Sigmoid colon (tissue), 6 donors: ENCODE measurements at regions not wholly inside any gene's neighbourhood (a gene's known extent, or its start where the extent isn't known, plus 50 kb on each side); places are given as distances from the start of the nearest gene placed in this dataset.

Experiments
- DNase-seq: peaks from one replicate; pipeline ENCODE4 v3.0.0-alpha.2; 2019
- H3K27ac ChIP-seq, 4 donors: fragments of 200-600 bp; sonication (generic); one replicate each; pipeline ENCODE4 v1.5.1; 2016 to 2019; ENCODE audit warnings: mild to moderate bottlenecking in 1 of 4
- H3K27me3 ChIP-seq, 3 donors: fragments of 200-600 bp; sonication (generic); one replicate each; pipeline ENCODE4 v1.5.1; 2019; ENCODE audit warnings: mild to moderate bottlenecking in 1 of 3
- H3K36me3 ChIP-seq, 4 donors: fragments of 200-600 bp; sonication (generic); one replicate each; pipeline ENCODE4 v1.5.1; 2016 to 2019
- H3K4me1 ChIP-seq, 4 donors: fragments of 200-600 bp; sonication (generic); one replicate each; pipeline ENCODE4 v1.5.1; 2017 to 2019
- H3K4me3 ChIP-seq, 4 donors: fragments of 200-600 bp; sonication (generic); one replicate each; pipeline ENCODE4 v1.5.1; 2017 to 2019; ENCODE audit warnings: mild to moderate bottlenecking in 2 of 4, moderate library complexity in 1 of 4
- H3K9me3 ChIP-seq, 4 donors: fragments of 200-600 bp in 3 of 4; sonication (generic) in 3 of 4; one replicate each; pipeline versions ENCODE4 v1.5.1 to v1.6.1; 2013 to 2019
- CTCF ChIP-seq, 4 experiments: fragments of 450-650 bp in 3 of 4; fragments of 200-600 bp in 1 of 4; IDR thresholded peaks; one replicate each; pipeline ENCODE4 v1.5.1; 2016 to 2019; ENCODE audit warnings: antibody characterized with exemption in 4 of 4, mild to moderate bottlenecking in 3 of 4, moderate library complexity in 2 of 4
- EP300 ChIP-seq, 4 donors: sonication (generic); formaldehyde crosslinking; IDR thresholded peaks; one replicate each; pipeline ENCODE4 v1.6.1; 2017; ENCODE audit warnings: antibody characterized with exemption in 4 of 4
- POLR2A ChIP-seq, 2 donors: fragments of 450-650 bp; IDR thresholded peaks; one replicate each; pipeline ENCODE4 v1.6.1; 2016; ENCODE audit warnings: antibody characterized with exemption in 2 of 2, mild to moderate bottlenecking in 2 of 2, moderate library complexity in 2 of 2
- POLR2AphosphoS5 ChIP-seq, 4 donors: sonication (generic); formaldehyde crosslinking; IDR thresholded peaks; one replicate each; pipeline ENCODE4 v1.6.1; 2017; ENCODE audit warnings: antibody characterized with exemption in 4 of 4
- WGBS, 2 donors: extraction: QIAGEN DNeasy Blood & Tissue Kit; methylation state at CpG; one replicate each; pipeline ENCODE4 v1.1.7; 2013; 5-methylcytosine and 5-hydroxymethylcytosine counted together
- intact Hi-C: fragments of 100-400 bp; cut with DNase I; formaldehyde crosslinking; loops from one replicate; pipeline ENCODE4 v1.15.1; 2023
- donor health status: healthy with polysubstance abuse.
- donor health status: healthy.

DNA sequence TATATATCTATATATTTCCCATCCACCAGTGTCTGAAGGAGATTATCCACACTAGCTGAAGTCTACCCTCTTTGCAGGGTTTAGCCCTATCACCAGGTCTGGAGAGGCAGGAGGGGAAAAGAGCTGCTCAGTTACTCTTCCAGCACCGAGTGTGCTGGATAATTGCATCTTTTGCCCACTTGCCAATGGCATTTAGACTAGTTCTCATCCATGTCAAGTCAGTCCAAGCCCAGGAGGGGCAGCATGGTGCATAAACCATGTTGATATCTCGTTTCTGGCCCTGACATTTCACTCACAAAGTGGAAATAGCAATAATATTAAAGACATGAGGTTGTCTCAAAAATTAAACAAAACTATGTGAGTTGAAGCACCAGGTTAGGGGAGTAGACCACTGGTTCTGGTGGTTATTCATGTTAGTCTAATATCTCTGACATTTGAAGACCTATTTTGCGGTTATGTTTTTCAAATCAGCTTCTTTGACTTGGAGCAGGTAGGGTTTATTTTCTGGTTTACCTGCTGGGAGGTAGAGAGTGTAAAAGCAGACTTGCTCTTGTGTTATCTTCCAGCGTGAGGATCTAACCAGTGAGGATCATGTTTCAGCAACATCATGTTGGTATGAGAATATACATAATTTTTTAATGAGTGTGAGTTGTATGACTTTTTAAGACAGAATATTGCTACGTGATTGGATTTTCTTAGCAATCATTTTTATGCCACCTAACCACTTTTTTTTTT, 273.2 kb upstream of the KIRREL3 start:
- WGBS, 2 donors, result 56 to 80% methylated on average over 5 of the region's 5 CpGs
- H3K4me3 ChIP-seq, result no peak overlapping the region
- no peak for DNase-seq
- no peaks in the 10 kb centered on the region for H3K9me3 ChIP-seq
- no peaks in the 10 kb centered on the region for H3K4me1 ChIP-seq
- no peaks in the 10 kb centered on the region for H3K36me3 ChIP-seq
- intact Hi-C loops, result no loop called here
- no peaks in the 10 kb centered on the region for H3K27me3 ChIP-seq
- H3K27ac ChIP-seq, result no peak overlapping the region
- no peak for TF ChIP-seq CTCF (IDR thresholded peaks at IDR 0.05)
- no peak for TF ChIP-seq POLR2AphosphoS5 (IDR thresholded peaks at IDR 0.05)
- no peak for TF ChIP-seq EP300 (IDR thresholded peaks at IDR 0.05)
- TF ChIP-seq POLR2A (IDR thresholded peaks at IDR 0.05), result no peak

- Histone ChIP-seq H3K4me1 (no peaks in the 10 kb centered on the region), H3K9me3 (no peaks in the 10 kb centered on the region), H3K27ac (no peak overlapping the region), H3K27me3 (no peaks in the 10 kb centered on the region), H3K4me3 (no peak overlapping the region), H3K36me3 (no peaks in the 10 kb centered on the region)
- WGBS, 2 donors, result 45 to 65% methylated on average over 2 of the region's 2 CpGs
- no peak for DNase-seq
- no peak for TF ChIP-seq EP300 (IDR thresholded peaks at IDR 0.05)
- TF ChIP-seq POLR2A (IDR thresholded peaks at IDR 0.05), result no peak
- no peak for TF ChIP-seq POLR2AphosphoS5 (IDR thresholded peaks at IDR 0.05)
- no peak for TF ChIP-seq CTCF (IDR thresholded peaks at IDR 0.05)
- intact Hi-C loops, result no loop called here
These were observed 270.3 kb upstream of the KIRREL3 start for GRCh38 chr11:127270851-127271250.

- H3K27ac ChIP-seq, result no peak overlapping the region
- H3K36me3 ChIP-seq, result no peaks in the 10 kb centered on the region
- WGBS, 2 donors, result 92 to 95% methylated on average over 1 of the region's 1 CpG
- intact Hi-C loops, result no loop called here
- no peaks in the 10 kb centered on the region for H3K9me3 ChIP-seq
- H3K4me3 ChIP-seq, result no peak overlapping the region
- DNase-seq, result no peak
- TF ChIP-seq CTCF (IDR thresholded peaks at IDR 0.05) (no peak), EP300 (IDR thresholded peaks at IDR 0.05) (no peak)
- no peaks in the 10 kb centered on the region for H3K4me1 ChIP-seq
- H3K27me3 ChIP-seq, result no peaks in the 10 kb centered on the region
These were observed 269.3 kb upstream of the KIRREL3 start for GRCh38 chr11:127269911-127270310.

DNA sequence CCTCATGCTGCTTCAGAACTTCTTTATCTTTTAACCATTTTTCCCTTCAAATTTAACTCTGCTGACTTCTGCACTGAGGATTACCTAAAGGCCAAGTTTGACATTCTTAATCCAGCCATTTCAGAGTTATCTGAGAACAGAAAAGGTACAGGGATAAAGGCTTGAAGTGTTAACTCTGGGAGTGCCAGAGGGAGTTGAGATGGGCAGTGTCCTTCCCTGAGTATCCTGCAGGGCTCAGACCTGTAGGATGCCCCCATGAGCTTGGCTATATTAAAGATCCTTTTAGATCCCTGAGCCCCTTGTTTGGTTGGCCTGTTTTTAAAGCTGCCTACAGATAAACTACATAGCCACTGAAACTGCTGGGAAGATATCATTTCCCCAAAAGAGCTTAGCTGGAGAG, 268.4 kb upstream of the KIRREL3 start:
- H3K27me3 ChIP-seq, result no peaks in the 10 kb centered on the region
- TF ChIP-seq CTCF (IDR thresholded peaks at IDR 0.05) (no peak), POLR2A (IDR thresholded peaks at IDR 0.05) (no peak), EP300 (IDR thresholded peaks at IDR 0.05) (no peak), POLR2AphosphoS5 (IDR thresholded peaks at IDR 0.05) (no peak)
- intact Hi-C loops, result no loop called here

GRCh38 chr11:127268521-127268920, 268.0 kb upstream of the KIRREL3 start:
- Histone ChIP-seq H3K4me1 (no peaks in the 10 kb centered on the region), H3K27me3 (no peaks in the 10 kb centered on the region), H3K36me3 (no peaks in the 10 kb centered on the region), H3K27ac (no peak overlapping the region), H3K4me3 (no peak overlapping the region), H3K9me3 (no peaks in the 10 kb centered on the region)
- DNase-seq, result no peak
- TF ChIP-seq CTCF (IDR thresholded peaks at IDR 0.05) (no peak), EP300 (IDR thresholded peaks at IDR 0.05) (no peak), POLR2AphosphoS5 (IDR thresholded peaks at IDR 0.05) (no peak), POLR2A (IDR thresholded peaks at IDR 0.05) (no peak)
- WGBS, 2 donors, result 79 to 85% methylated on average over 7 of the region's 7 CpGs
- intact Hi-C loops, result no loop called here

More for the DNA sequence above, 268.4 kb upstream of the KIRREL3 start:
- no peaks in the 10 kb centered on the region for H3K36me3 ChIP-seq
- no peak overlapping the region for H3K4me3 ChIP-seq
- H3K4me1 ChIP-seq, result no peaks in the 10 kb centered on the region
- no peak overlapping the region for H3K27ac ChIP-seq
- no peak for DNase-seq
- H3K9me3 ChIP-seq, result no peaks in the 10 kb centered on the region
